SU-DHL-6 (cell line): ENCODE measurements at regions not wholly inside any gene's neighbourhood (a gene's known extent, or its start where the extent isn't known, plus 50 kb on each side); places are given as distances from the start of the nearest gene placed in this dataset.

Source experiments
- H2AFZ ChIP-seq: fragments of 200-600 bp; sonication (generic); 2 replicates; pipeline ENCODE4 v1.6.1; 2014; ENCODE audit warnings: low read depth, mild to moderate bottlenecking, moderate library complexity, mixed read lengths, antibody characterized with exemption, low read length; ENCODE audit not compliant: severe bottlenecking
- H3F3A ChIP-seq: fragments of 200-600 bp; shearing (Covaris generic); 2 replicates; pipeline ENCODE4 v1.6.0; 2016; ENCODE audit warnings: antibody characterized with exemption, mild to moderate bottlenecking; ENCODE audit not compliant: insufficient read depth
- H3K27ac ChIP-seq: fragments of 200-600 bp; sonication (generic); 2 replicates; pipeline ENCODE4 v1.5.1; 2016; ENCODE audit warnings: low read depth, mild to moderate bottlenecking, low read length, moderate library complexity, mixed read lengths
- H3K27me3 ChIP-seq: fragments of 200-600 bp; sonication (generic), shearing (Covaris generic); 2 replicates; pipeline ENCODE4 v1.6.0; 2014; ENCODE audit warnings: mild to moderate bottlenecking, low read length
- H3K36me3 ChIP-seq: fragments of 200-600 bp; sonication (generic); 2 replicates; pipeline ENCODE4 v1.6.1; 2014; ENCODE audit warnings: mild to moderate bottlenecking, low read length, mixed read lengths
- H3K4me2 ChIP-seq: fragments of 300-600, 200-600 bp; shearing (Covaris generic), sonication (generic); 2 replicates; pipeline ENCODE4 v1.6.0; 2014; ENCODE audit warnings: low read length, low read depth, mild to moderate bottlenecking; ENCODE audit not compliant: poor library complexity, severe bottlenecking
- H3K4me3 ChIP-seq: fragments of 200-600 bp; sonication (generic); 2 replicates; pipeline ENCODE4 v1.5.1; 2014; ENCODE audit warnings: antibody characterized with exemption, low read length, mild to moderate bottlenecking, mixed read lengths; ENCODE audit not compliant: insufficient read depth, poor library complexity, severe bottlenecking
- H3K79me2 ChIP-seq: fragments of 200-600 bp; sonication (generic); 2 replicates; pipeline ENCODE4 v1.6.1; 2014; ENCODE audit warnings: mild to moderate bottlenecking, low read length, moderate library complexity; ENCODE audit not compliant: insufficient read depth
- H3K9ac ChIP-seq: fragments of 200-600 bp; sonication (generic); 2 replicates; pipeline ENCODE4 v1.7.0; 2014; ENCODE audit warnings: mild to moderate bottlenecking, low read length
- H3K9me2 ChIP-seq: fragments of 200-600 bp; sonication (generic); replicated peaks from 2 replicates; pipeline ENCODE4 v1.6.1; 2014; ENCODE audit warnings: low read length; ENCODE audit not compliant: insufficient read depth
- H3K9me3 ChIP-seq: fragments of 200-600 bp; sonication (generic); 2 replicates; pipeline ENCODE4 v1.6.1; 2014; ENCODE audit warnings: low read length, mixed read lengths; ENCODE audit not compliant: insufficient read depth
- H4K20me1 ChIP-seq: fragments of 200-600 bp; sonication (generic); 2 replicates; pipeline ENCODE4 v1.6.1; 2014; ENCODE audit warnings: low read depth, mild to moderate bottlenecking, antibody characterized with exemption, low read length, moderate library complexity, mixed read lengths
- CTCF ChIP-seq: fragments of 200-600 bp; sonication (generic); IDR thresholded peaks from one replicate; pipeline ENCODE4 v1.5.1; 2017; ENCODE audit warnings: antibody characterized with exemption, mild to moderate bottlenecking, low read length, moderate library complexity; ENCODE audit not compliant: insufficient read depth, poor library complexity, severe bottlenecking
- EZH2phosphoT487 ChIP-seq: fragments of 200-600 bp; sonication (generic), shearing (Covaris generic); conservative IDR thresholded peaks from 2 replicates; pipeline ENCODE4 v1.6.1; 2018; ENCODE audit warnings: mild to moderate bottlenecking, antibody characterized with exemption, low read length, moderate library complexity, mixed read lengths

DNA sequence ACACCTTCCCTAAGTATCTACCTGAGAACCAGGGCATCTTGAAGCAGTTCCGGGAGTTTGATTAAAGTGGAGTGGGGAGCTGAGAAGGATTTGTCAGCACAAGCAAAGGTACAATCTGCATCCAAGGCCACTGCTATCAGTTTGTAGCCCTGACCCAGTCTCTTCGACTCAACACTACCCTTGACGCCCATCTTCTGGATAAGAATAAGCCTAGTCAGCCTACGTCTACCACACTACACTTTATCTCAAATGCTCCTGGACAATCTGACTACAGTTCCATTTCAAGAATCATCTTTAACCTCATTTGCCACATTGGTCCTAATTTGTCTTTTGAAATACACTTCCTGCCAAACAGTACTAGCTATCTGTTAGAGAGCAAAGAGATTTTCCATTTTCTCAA, 134.1 kb upstream of the C1GALT1 start:
- Histone ChIP-seq H3K27ac (no peak overlapping the region), H2AFZ (no peak overlapping the region), H3K27me3 (no peaks in the 10 kb centered on the region), H3K4me3 (no peak overlapping the region), H3K9me3 (no peaks in the 10 kb centered on the region), H3K4me2 (no peak overlapping the region), H3K9ac (no peak overlapping the region), H3K9me2 (no peaks in the 10 kb centered on the region), H3K79me2 (no peaks in the 10 kb centered on the region), H3F3A (no peaks in the 10 kb centered on the region), H3K36me3 (no peaks in the 10 kb centered on the region), H4K20me1 (no peaks in the 10 kb centered on the region)
- TF ChIP-seq EZH2phosphoT487 = no peak
- no peak for TF ChIP-seq CTCF

DNA sequence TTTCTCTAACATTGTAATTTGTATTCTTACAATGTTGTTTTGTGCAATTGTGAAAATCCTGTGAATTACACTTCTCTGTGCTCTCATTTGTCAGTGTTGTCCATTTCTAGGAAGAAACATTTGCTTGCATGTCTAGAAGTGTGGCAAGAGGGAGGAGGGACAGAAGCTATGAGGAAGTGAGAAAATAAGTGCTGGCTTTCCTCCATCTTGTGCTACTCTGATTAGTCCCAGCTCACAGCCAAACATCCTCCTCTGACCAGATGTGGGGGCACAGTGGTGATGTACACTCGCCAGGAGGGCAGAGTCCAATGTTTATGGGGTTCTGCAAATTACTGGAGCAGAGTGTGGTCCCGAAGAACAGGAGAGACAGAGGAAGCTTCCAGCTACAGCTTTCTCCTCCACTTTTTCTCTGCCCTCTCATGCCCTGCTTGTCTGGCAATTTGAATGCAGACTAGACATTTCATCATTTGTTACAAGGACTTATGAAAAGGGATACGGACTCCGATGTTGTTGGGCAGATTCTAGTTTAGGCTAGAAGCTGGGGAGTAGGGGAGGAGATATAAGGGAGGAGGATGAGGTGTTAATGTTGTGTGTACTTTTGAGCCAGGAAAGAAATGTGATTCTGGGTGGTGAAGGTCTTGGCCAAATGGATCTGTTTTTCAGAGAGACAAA, 131.0 kb upstream of the C1GALT1 start:
- no peaks in the 10 kb centered on the region for H3K79me2 ChIP-seq
- no peak overlapping the region for H3K4me3 ChIP-seq
- H4K20me1 ChIP-seq = no peaks in the 10 kb centered on the region
- H2AFZ ChIP-seq = peak overlapping the region; percentile 24
- TF ChIP-seq CTCF (no peak), EZH2phosphoT487 (no peak)
- no peaks in the 10 kb centered on the region for H3K36me3 ChIP-seq
- no peaks in the 10 kb centered on the region for H3F3A ChIP-seq
- no peak overlapping the region for H3K9ac ChIP-seq
- H3K4me2 ChIP-seq = no peak overlapping the region
- H3K9me2 ChIP-seq = no peaks in the 10 kb centered on the region
- H3K27me3 ChIP-seq = no peaks in the 10 kb centered on the region
- no peaks in the 10 kb centered on the region for H3K9me3 ChIP-seq
- no peak overlapping the region for H3K27ac ChIP-seq

- Histone ChIP-seq H3K4me2 (no peak overlapping the region), H3K79me2 (no peaks in the 10 kb centered on the region), H3K9me3 (no peaks in the 10 kb centered on the region), H3F3A (no peaks in the 10 kb centered on the region), H3K36me3 (no peaks in the 10 kb centered on the region), H3K9ac (no peak overlapping the region), H3K4me3 (no peak overlapping the region), H2AFZ (no peak overlapping the region), H3K27me3 (no peaks in the 10 kb centered on the region), H3K9me2 (no peaks in the 10 kb centered on the region), H3K27ac (no peak overlapping the region), H4K20me1 (no peaks in the 10 kb centered on the region)
- no peak for TF ChIP-seq CTCF
- TF ChIP-seq EZH2phosphoT487 = no peak
These were observed 128.0 kb upstream of the C1GALT1 start for GRCh38 chr7:7054252-7054830.
